ENCODE measurements at regions not wholly inside any gene's neighbourhood (a gene's known extent, or its start where the extent isn't known, plus 50 kb on each side); places are given as distances from the start of the nearest gene placed in this dataset.
"Not testable (repeated sequence)": the region's sequence is repeated elsewhere in the genome, so short reads cannot be mapped to it uniquely, and the experiment has no call there.

DNA sequence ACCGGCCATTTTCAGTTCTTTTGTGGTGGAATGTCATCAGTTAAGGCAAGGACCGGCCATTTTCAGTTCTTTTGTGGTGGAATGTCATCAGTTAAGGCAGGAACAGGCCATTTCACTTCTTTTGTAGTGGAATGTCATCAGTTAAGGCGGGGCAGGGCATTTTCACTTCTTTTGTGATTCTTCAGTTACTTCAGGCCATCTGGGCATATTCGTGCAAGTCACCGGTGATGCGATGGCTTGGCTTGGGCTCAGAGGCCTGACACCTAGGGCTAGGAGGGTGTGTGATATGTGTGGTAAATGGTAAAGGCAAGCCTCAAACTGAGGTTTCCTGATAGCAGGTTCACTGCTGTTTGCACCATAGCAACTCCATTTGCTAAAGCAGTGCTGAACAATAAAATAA is 293.2 kb upstream of the SEMA6A start:
- TF ChIP-seq CTCF, POLR2AphosphoS5 (IDR thresholded peaks at IDR 0.05): not testable (repeated sequence)
